ENCODE measurements at regions not wholly inside any gene's neighbourhood (a gene's known extent, or its start where the extent isn't known, plus 50 kb on each side); places are given as distances from the start of the nearest gene placed in this dataset.

DNA sequence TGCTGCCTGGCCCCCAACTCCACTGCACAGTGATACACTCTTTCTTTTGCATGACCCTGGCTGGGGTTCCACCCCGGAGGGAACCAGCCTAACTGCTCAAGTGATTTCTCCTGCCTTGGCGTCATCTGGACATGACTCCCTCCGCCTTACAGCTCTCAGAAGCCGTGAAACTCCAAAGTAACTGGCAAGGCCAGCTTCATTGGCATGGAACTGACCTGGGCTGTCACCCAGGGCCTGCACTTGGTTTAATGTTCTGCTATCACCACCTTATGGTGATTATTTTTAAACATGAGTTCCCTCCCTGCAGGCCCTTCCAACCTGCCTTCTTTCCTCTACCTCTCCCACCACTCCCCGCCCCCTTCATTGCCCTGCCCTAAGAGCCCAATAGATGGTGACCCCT is 139.7 kb upstream of the CDH5 start:
- no peak for TF ChIP-seq POLR2A (IDR thresholded peaks at IDR 0.05)
- no peak for TF ChIP-seq POLR2AphosphoS5 (IDR thresholded peaks at IDR 0.05)
- TF ChIP-seq, protein P1, sequence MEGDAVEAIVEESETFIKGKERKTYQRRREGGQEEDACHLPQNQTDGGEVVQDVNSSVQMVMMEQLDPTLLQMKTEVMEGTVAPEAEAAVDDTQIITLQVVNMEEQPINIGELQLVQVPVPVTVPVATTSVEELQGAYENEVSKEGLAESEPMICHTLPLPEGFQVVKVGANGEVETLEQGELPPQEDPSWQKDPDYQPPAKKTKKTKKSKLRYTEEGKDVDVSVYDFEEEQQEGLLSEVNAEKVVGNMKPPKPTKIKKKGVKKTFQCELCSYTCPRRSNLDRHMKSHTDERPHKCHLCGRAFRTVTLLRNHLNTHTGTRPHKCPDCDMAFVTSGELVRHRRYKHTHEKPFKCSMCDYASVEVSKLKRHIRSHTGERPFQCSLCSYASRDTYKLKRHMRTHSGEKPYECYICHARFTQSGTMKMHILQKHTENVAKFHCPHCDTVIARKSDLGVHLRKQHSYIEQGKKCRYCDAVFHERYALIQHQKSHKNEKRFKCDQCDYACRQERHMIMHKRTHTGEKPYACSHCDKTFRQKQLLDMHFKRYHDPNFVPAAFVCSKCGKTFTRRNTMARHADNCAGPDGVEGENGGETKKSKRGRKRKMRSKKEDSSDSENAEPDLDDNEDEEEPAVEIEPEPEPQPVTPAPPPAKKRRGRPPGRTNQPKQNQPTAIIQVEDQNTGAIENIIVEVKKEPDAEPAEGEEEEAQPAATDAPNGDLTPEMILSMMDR (IDR thresholded peaks at IDR 0.05): no peak
- Histone ChIP-seq H3K4me3 (no peak overlapping the region), H3K27ac (no peak overlapping the region), H3K9me3 (no peaks in the 10 kb centered on the region), H3K36me3 (no peaks in the 10 kb centered on the region), H3K4me1 (no peaks in the 10 kb centered on the region), H3K27me3 (no peaks in the 10 kb centered on the region)
- no peak for DNase-seq (ENCODE audit: low spot score in 2 of 2)
- intact Hi-C loops (cut with DNase I; ENCODE audit: low total_unique reads): no loop called here

DNA sequence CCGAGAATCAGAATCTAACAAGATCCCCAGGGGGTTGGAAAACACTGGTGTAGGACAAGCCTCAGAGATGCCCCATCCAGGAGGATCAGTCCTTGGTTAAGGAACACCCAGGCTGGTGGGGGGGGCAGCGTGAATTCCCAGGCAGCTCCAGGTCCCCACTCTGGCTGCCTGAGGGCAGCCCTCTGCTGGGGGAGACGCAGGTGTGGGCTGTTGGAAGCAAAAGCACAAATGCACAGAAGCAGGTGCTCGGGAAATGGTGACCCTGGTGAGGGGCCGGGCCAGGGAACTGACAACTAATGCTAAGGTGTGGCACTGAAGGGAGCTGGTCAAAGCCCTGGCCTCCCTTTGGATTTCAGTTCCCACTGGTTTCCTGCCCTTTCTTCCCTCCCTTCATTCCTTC is 140.8 kb upstream of the CDH5 start:
- Histone ChIP-seq H3K4me1 (no peaks in the 10 kb centered on the region), H3K4me3 (no peak overlapping the region), H3K27ac (no peak overlapping the region), H3K27me3 (no peaks in the 10 kb centered on the region), H3K9me3 (no peaks in the 10 kb centered on the region), H3K36me3 (no peaks in the 10 kb centered on the region)
- intact Hi-C loops (cut with DNase I; ENCODE audit: low total_unique reads): no loop called here
- no peak for DNase-seq (ENCODE audit: low spot score in 2 of 2)
- TF ChIP-seq POLR2AphosphoS5 (IDR thresholded peaks at IDR 0.05) (no peak), POLR2A (IDR thresholded peaks at IDR 0.05) (no peak)
- TF ChIP-seq, protein P1 (IDR thresholded peaks at IDR 0.05): no peak

DNA sequence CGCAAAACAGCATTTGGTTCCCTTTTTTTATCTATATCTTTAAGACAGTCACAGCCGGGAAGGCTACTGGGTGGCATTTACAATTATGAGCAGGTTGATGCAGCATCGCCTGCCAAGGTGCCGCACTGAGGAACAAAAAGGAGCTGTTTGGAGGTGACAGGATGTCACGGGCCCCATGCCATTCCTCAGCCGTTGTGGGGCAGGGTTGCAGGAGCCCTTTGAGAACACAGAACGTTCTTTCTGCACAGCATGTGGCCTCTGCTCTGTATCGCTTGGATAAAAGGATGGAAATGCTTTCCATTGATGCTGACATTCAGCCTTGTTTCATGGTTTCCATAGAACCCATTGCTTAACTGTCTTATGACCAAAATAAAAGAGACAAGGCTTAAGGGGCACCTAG is 141.9 kb upstream of the CDH5 start:
- no peaks in the 10 kb centered on the region for H3K4me1 ChIP-seq
- H3K36me3 ChIP-seq: no peaks in the 10 kb centered on the region
- intact Hi-C loops (cut with DNase I; ENCODE audit: low total_unique reads): no loop called here

DNA sequence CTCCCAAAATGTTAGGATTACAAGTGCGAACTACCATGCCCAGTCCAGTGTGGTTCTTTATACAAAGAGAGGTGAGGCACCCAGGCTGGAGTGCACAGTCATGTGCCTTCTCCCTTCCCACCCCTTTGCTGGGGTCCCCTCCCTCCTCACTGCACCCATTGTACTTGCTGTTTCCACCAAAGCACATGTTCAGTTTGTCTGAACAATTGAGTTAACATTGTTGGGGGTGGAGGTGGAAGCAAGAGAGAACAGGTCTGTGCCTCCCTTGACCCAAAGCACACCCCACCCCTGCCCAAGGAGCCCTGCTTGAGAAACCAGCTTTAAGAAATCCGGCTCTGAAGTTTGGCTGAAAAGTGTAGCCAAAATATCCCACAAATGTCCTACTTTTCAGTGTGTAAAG is 142.3 kb upstream of the CDH5 start:
- H3K27me3 ChIP-seq: no peaks in the 10 kb centered on the region
- H3K27ac ChIP-seq: no peak overlapping the region
- no peak overlapping the region for H3K4me3 ChIP-seq
- intact Hi-C loops (cut with DNase I; ENCODE audit: low total_unique reads): no loop called here
- TF ChIP-seq POLR2A (IDR thresholded peaks at IDR 0.05) (no peak), POLR2AphosphoS5 (IDR thresholded peaks at IDR 0.05) (no peak)
- TF ChIP-seq, protein P1 (IDR thresholded peaks at IDR 0.05): no peak
- H3K36me3 ChIP-seq: no peaks in the 10 kb centered on the region
- no peaks in the 10 kb centered on the region for H3K4me1 ChIP-seq
- DNase-seq (ENCODE audit: low spot score in 2 of 2): no peak
- H3K9me3 ChIP-seq: no peaks in the 10 kb centered on the region

More for the DNA sequence above, 141.9 kb upstream of the CDH5 start:
- DNase-seq (ENCODE audit: low spot score in 2 of 2): no peak
- no peaks in the 10 kb centered on the region for H3K27me3 ChIP-seq
- no peak overlapping the region for H3K27ac ChIP-seq
- no peak for TF ChIP-seq POLR2A (IDR thresholded peaks at IDR 0.05)
- TF ChIP-seq, protein P1 (IDR thresholded peaks at IDR 0.05): no peak
- TF ChIP-seq POLR2AphosphoS5 (IDR thresholded peaks at IDR 0.05): no peak
- H3K9me3 ChIP-seq: no peaks in the 10 kb centered on the region
- H3K4me3 ChIP-seq: no peak overlapping the region

DNA sequence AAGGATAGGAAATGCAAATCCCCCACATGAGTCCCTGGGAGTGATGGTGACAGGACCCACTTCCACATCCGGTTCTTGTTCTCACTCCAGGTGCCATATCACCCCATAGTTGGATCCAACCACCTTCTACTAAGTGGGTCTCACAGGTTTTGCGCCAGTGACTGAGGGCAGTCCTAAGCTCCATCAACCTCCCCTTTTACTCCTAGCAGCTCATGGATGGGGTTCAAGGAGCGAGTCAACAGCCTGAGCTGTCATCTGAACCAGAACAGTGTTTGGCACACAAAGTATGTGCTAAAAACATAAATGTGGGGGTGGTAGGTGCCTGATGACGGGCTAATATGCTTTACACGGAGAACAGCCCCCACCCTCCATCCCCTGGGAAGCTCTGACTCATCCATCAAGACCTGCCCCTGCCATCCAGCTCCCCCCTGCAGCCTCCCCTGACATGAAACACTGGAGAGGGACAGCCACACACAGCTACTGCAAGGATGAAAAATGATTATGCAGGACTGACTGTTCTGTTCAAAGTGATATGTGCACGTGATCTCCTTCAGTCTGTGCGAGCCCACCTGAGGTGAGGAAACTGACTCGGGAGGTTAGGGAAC is 143.2 kb upstream of the CDH5 start:
- H3K27me3 ChIP-seq: no peaks in the 10 kb centered on the region
- H3K4me3 ChIP-seq: no peak overlapping the region
- H3K9me3 ChIP-seq: no peaks in the 10 kb centered on the region
- TF ChIP-seq POLR2A (IDR thresholded peaks at IDR 0.05) (no peak), POLR2AphosphoS5 (IDR thresholded peaks at IDR 0.05) (no peak)
- TF ChIP-seq, protein P1 (IDR thresholded peaks at IDR 0.05): no peak
- no peak for DNase-seq (ENCODE audit: low spot score in 2 of 2)
- H3K36me3 ChIP-seq: no peaks in the 10 kb centered on the region
- H3K4me1 ChIP-seq: no peaks in the 10 kb centered on the region
- intact Hi-C loops (cut with DNase I; ENCODE audit: low total_unique reads): no loop called here
- H3K27ac ChIP-seq: no peak overlapping the region

Data from breast epithelium (tissue), 4 donors.